ENCODE measurements at regions not wholly inside any gene's neighbourhood (a gene's known extent, or its start where the extent isn't known, plus 50 kb on each side); places are given as distances from the start of the nearest gene placed in this dataset.
A peak's percentile ranks its signal among the peaks of the same experiment; 100 is the strongest.

GRCh38 chr5:128904805-128905567 is 60.3 kb upstream of the SLC27A6 start:
- no peak for DNase-seq

- DNase-seq: peak; percentile 64
Measured at GRCh38 chr5:128905568-128906110, 59.6 kb upstream of the SLC27A6 start.

- no peak for DNase-seq
Measured at GRCh38 chr5:128913551-128913950, 51.7 kb upstream of the SLC27A6 start.
